ENCODE measurements at regions not wholly inside any gene's neighbourhood (a gene's known extent, or its start where the extent isn't known, plus 50 kb on each side); places are given as distances from the start of the nearest gene placed in this dataset.

- TF ChIP-seq CHD7 (IDR thresholded peaks at IDR 0.05; ENCODE audit: insufficient replicate concordance, low read length) = no peak
- TF ChIP-seq ATF3 (IDR thresholded peaks at IDR 0.05; ENCODE audit: insufficient read depth, low read depth, low read length) = no peak
- no peak for TF ChIP-seq CTBP2 (IDR thresholded peaks at IDR 0.05; ENCODE audit: borderline replicate concordance, insufficient read depth, insufficient read length, low read length)
- TF ChIP-seq ASH2L (IDR thresholded peaks at IDR 0.05; ENCODE audit: low read length) = no peak
- no peak for TF ChIP-seq CHD1 (IDR thresholded peaks at IDR 0.05; ENCODE audit: low read depth, low read length)
- TF ChIP-seq SIN3A (conservative IDR thresholded peaks at IDR 0.05 in 1 of 2, IDR thresholded peaks at IDR 0.05 in 1 of 2; ENCODE audit: low read depth in 1 of 2, low read length in 2 of 2) = no peak
Observed at GRCh38 chr10:83678850-83679249, 460.5 kb upstream of the GHITM start (continued).
